ENCODE measurements at regions not wholly inside any gene's neighbourhood (a gene's known extent, or its start where the extent isn't known, plus 50 kb on each side); places are given as distances from the start of the nearest gene placed in this dataset.

- no peak overlapping the region for H3K4me3 ChIP-seq (replicated peaks; ENCODE audit: low read depth, low read length)
- DNase-seq (ENCODE audit: extremely low read depth, insufficient read length) = no peak
- no peak for TF ChIP-seq CTCF (IDR thresholded peaks at IDR 0.05; ENCODE audit: insufficient read depth, low read length, poor library complexity, severe bottlenecking)
- H3K27me3 ChIP-seq (replicated peaks; ENCODE audit: control insufficient read depth, insufficient read depth, low read length) = no peaks in the 10 kb centered on the region
- H3K36me3 ChIP-seq (ENCODE audit: control insufficient read depth, insufficient read depth, low read length) = no peaks in the 10 kb centered on the region
Observed at GRCh38 chr2:81894451-81894990, 1590.0 kb upstream of the LRRTM1 start.

GRCh38 chr2:81876624-81877023, 1572.1 kb upstream of the LRRTM1 start:
- Histone ChIP-seq H3K36me3 (ENCODE audit: control insufficient read depth, insufficient read depth, low read length) (no peaks in the 10 kb centered on the region), H3K4me3 (replicated peaks; ENCODE audit: low read depth, low read length) (no peak overlapping the region), H3K27me3 (replicated peaks; ENCODE audit: control insufficient read depth, insufficient read depth, low read length) (no peaks in the 10 kb centered on the region)
- TF ChIP-seq CTCF (IDR thresholded peaks at IDR 0.05; ENCODE audit: insufficient read depth, low read length, poor library complexity, severe bottlenecking) = no peak
- DNase-seq (ENCODE audit: extremely low read depth, insufficient read length) = no peak

- no peak overlapping the region for H3K4me3 ChIP-seq (replicated peaks; ENCODE audit: low read depth, low read length)
- DNase-seq (ENCODE audit: extremely low read depth, insufficient read length) = no peak
- no peaks in the 10 kb centered on the region for H3K36me3 ChIP-seq (ENCODE audit: control insufficient read depth, insufficient read depth, low read length)
- no peaks in the 10 kb centered on the region for H3K27me3 ChIP-seq (replicated peaks; ENCODE audit: control insufficient read depth, insufficient read depth, low read length)
- no peak for TF ChIP-seq CTCF (IDR thresholded peaks at IDR 0.05; ENCODE audit: insufficient read depth, low read length, poor library complexity, severe bottlenecking)
Observed at GRCh38 chr2:81872006-81872405, 1567.5 kb upstream of the LRRTM1 start.

GRCh38 chr2:81870119-81870518, 1565.6 kb upstream of the LRRTM1 start:
- no peak for TF ChIP-seq CTCF (IDR thresholded peaks at IDR 0.05; ENCODE audit: insufficient read depth, low read length, poor library complexity, severe bottlenecking)
- Histone ChIP-seq H3K4me3 (replicated peaks; ENCODE audit: low read depth, low read length) (no peak overlapping the region), H3K27me3 (replicated peaks; ENCODE audit: control insufficient read depth, insufficient read depth, low read length) (no peaks in the 10 kb centered on the region), H3K36me3 (ENCODE audit: control insufficient read depth, insufficient read depth, low read length) (no peaks in the 10 kb centered on the region)
- DNase-seq (ENCODE audit: extremely low read depth, insufficient read length) = no peak

- H3K4me3 ChIP-seq (replicated peaks; ENCODE audit: low read depth, low read length) = no peak overlapping the region
- no peaks in the 10 kb centered on the region for H3K36me3 ChIP-seq (ENCODE audit: control insufficient read depth, insufficient read depth, low read length)
- DNase-seq (ENCODE audit: extremely low read depth, insufficient read length) = no peak
- no peaks in the 10 kb centered on the region for H3K27me3 ChIP-seq (replicated peaks; ENCODE audit: control insufficient read depth, insufficient read depth, low read length)
- no peak for TF ChIP-seq CTCF (IDR thresholded peaks at IDR 0.05; ENCODE audit: insufficient read depth, low read length, poor library complexity, severe bottlenecking)
Observed at GRCh38 chr2:81858998-81859397, 1554.4 kb upstream of the LRRTM1 start.

GRCh38 chr2:81853341-81853740, 1548.8 kb upstream of the LRRTM1 start:
- Histone ChIP-seq H3K27me3 (replicated peaks; ENCODE audit: control insufficient read depth, insufficient read depth, low read length) (no peaks in the 10 kb centered on the region), H3K36me3 (ENCODE audit: control insufficient read depth, insufficient read depth, low read length) (no peaks in the 10 kb centered on the region), H3K4me3 (replicated peaks; ENCODE audit: low read depth, low read length) (no peak overlapping the region)
- no peak for TF ChIP-seq CTCF (IDR thresholded peaks at IDR 0.05; ENCODE audit: insufficient read depth, low read length, poor library complexity, severe bottlenecking)
- no peak for DNase-seq (ENCODE audit: extremely low read depth, insufficient read length)
